Thyroid gland (tissue), 4 donors: ENCODE measurements at regions not wholly inside any gene's neighbourhood (a gene's known extent, or its start where the extent isn't known, plus 50 kb on each side); places are given as distances from the start of the nearest gene placed in this dataset.
"Not testable (repeated sequence)": the region's sequence is repeated elsewhere in the genome, so short reads cannot be mapped to it uniquely, and the experiment has no call there.

Source experiments
- POLR2A ChIP-seq, 2 donors: fragments of 450-650 bp; IDR thresholded peaks; one replicate each; pipeline ENCODE4 v1.6.1; 2017; ENCODE audit warnings: antibody characterized with exemption in 2 of 2, mild to moderate bottlenecking in 2 of 2, moderate library complexity in 1 of 2
- TF ChIP-seq, protein P1 (sequence below), 6 experiments: fragments of 200-600 bp in 3 of 6; fragments of 450-650 bp in 3 of 6; sonication (generic) in 3 of 6; IDR thresholded peaks; one replicate each; pipeline ENCODE4 v1.5.1; 2016 to 2019; ENCODE audit warnings: antibody characterized with exemption in 6 of 6, mild to moderate bottlenecking in 2 of 6, inconsistent platforms in 1 of 6, moderate library complexity in 1 of 6

GRCh38 chr3:137338400-137338799 is 380.6 kb downstream of the IL20RB start:
- TF ChIP-seq, protein P1, sequence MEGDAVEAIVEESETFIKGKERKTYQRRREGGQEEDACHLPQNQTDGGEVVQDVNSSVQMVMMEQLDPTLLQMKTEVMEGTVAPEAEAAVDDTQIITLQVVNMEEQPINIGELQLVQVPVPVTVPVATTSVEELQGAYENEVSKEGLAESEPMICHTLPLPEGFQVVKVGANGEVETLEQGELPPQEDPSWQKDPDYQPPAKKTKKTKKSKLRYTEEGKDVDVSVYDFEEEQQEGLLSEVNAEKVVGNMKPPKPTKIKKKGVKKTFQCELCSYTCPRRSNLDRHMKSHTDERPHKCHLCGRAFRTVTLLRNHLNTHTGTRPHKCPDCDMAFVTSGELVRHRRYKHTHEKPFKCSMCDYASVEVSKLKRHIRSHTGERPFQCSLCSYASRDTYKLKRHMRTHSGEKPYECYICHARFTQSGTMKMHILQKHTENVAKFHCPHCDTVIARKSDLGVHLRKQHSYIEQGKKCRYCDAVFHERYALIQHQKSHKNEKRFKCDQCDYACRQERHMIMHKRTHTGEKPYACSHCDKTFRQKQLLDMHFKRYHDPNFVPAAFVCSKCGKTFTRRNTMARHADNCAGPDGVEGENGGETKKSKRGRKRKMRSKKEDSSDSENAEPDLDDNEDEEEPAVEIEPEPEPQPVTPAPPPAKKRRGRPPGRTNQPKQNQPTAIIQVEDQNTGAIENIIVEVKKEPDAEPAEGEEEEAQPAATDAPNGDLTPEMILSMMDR (IDR thresholded peaks at IDR 0.05), result not testable (repeated sequence)
- TF ChIP-seq POLR2A (IDR thresholded peaks at IDR 0.05), result not testable (repeated sequence)
